ENCODE measurements at regions not wholly inside any gene's neighbourhood (a gene's known extent, or its start where the extent isn't known, plus 50 kb on each side); places are given as distances from the start of the nearest gene placed in this dataset.

DNA sequence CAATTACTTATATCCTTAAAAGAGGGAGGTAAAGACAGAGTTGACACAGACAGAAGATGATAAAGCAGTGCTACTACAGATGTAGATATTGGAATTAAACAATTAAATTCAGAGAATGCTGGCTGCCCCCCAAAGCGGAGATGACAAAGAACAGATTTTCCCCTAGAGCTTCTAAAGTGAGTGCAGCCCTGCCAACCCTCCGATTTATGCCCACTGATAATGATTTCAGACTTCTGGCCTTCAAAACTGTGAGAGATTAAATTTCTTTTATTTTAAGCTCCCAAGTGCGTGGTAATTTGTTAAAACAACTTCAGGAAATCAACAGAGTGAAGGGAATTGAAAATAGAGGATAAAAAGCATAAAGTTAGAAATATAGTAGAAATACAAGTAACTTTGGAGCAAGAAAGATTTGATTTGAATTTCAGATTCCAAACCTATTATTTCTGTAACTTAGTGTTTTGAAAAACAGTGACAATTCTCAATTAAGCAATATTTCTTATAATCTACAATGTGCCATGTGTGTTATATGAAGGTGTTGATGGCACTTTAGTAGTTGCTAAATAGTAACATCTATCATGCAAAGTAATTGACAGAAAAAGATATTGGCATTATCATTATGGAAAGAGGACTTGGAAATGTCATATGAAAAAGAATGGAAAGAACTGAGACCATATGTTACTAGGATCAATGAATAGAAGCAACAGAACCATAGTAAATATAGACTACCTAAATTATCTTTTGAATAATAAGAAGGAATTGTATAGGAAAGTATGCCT, 946.4 kb upstream of the PTPRD start:
- DNase-seq (ENCODE audit: low read depth): no peak
- TF ChIP-seq, protein P1, sequence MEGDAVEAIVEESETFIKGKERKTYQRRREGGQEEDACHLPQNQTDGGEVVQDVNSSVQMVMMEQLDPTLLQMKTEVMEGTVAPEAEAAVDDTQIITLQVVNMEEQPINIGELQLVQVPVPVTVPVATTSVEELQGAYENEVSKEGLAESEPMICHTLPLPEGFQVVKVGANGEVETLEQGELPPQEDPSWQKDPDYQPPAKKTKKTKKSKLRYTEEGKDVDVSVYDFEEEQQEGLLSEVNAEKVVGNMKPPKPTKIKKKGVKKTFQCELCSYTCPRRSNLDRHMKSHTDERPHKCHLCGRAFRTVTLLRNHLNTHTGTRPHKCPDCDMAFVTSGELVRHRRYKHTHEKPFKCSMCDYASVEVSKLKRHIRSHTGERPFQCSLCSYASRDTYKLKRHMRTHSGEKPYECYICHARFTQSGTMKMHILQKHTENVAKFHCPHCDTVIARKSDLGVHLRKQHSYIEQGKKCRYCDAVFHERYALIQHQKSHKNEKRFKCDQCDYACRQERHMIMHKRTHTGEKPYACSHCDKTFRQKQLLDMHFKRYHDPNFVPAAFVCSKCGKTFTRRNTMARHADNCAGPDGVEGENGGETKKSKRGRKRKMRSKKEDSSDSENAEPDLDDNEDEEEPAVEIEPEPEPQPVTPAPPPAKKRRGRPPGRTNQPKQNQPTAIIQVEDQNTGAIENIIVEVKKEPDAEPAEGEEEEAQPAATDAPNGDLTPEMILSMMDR (IDR thresholded peaks at IDR 0.05; ENCODE audit: control insufficient read depth, insufficient read depth, low read depth, low read length, missing control alignments): no peak
- H3K4me3 ChIP-seq (ENCODE audit: control insufficient read depth, low read depth, low read length): no peak overlapping the region

DNA sequence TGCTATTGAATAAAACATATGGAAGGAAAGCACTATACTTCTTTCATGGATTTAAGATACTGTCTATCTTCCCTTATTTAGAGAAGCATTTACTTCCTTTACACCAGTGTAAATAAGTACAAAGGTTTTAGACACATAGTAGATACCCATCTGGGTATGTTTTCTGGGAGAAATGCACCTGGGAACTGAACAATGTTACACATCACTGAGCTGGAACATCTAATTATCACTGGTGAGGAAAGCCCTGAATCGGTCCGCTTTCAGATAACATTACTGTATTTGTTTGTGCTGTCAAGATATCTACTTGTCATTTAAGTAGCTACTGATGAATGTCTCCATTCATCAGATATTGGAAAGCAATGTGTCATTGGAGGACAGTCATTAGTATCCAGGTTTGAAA, 964.7 kb upstream of the PTPRD start:
- TF ChIP-seq, protein P1 (IDR thresholded peaks at IDR 0.05; ENCODE audit: control insufficient read depth, insufficient read depth, low read depth, low read length, missing control alignments): no peak
- no peak overlapping the region for H3K4me3 ChIP-seq (ENCODE audit: control insufficient read depth, low read depth, low read length)
- DNase-seq (ENCODE audit: low read depth): no peak

DNA sequence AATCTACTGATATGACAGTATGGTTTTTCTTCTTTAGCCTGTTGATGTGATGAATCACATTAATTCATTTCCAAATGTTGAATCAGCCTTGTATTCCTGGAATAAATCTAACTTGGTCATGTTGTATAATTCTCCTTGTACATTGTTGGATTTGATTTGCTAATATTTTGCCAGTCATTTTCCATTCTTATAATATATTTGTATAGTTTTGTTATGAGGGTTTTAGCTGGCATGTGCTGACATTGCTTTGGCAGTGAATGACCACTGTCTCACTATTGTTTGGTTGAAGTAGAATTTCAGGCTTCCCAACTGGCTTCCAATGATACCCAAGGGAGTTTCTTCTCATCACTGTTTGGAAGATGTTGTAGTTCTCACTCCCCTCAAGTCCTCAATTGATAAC, 983.0 kb upstream of the PTPRD start:
- TF ChIP-seq, protein P1 (IDR thresholded peaks at IDR 0.05; ENCODE audit: control insufficient read depth, insufficient read depth, low read depth, low read length, missing control alignments): no peak
- no peak overlapping the region for H3K4me3 ChIP-seq (ENCODE audit: control insufficient read depth, low read depth, low read length)

DNA sequence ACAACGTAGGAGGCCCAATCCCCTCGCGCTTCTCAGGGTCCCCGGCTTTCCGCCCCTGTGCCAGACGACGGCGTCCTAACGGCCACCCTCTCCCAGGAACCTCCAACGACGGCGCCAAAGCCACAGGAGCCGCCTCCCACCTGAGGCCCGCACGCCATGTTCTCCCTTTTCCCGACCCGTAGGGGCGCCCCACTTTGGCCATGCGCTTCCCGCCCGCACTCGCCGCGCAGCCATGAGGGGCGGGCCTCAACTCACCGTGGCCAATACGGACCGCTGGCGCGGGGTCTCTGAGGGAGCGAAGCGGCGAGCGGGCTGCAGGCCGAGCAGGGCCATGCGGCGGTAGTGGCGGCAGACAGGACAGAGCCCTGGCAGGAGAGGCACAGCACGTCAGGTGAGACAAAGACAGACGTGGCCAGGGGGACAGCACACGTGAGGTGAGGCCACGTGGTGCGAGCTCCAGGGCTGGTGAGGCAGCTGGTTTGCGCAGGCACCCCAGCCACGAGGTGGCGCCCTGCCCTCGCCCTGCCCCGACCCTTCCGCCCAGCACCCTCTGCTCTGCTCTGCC, 1005.5 kb upstream of the PTPRD start:
- DNase-seq (ENCODE audit: low read depth): no peak
- TF ChIP-seq, protein P1 (IDR thresholded peaks at IDR 0.05; ENCODE audit: control insufficient read depth, insufficient read depth, low read depth, low read length, missing control alignments): no peak
- no peak overlapping the region for H3K4me3 ChIP-seq (ENCODE audit: control insufficient read depth, low read depth, low read length)

More for the DNA sequence above, 983.0 kb upstream of the PTPRD start:
- DNase-seq (ENCODE audit: low read depth): no peak

DNA sequence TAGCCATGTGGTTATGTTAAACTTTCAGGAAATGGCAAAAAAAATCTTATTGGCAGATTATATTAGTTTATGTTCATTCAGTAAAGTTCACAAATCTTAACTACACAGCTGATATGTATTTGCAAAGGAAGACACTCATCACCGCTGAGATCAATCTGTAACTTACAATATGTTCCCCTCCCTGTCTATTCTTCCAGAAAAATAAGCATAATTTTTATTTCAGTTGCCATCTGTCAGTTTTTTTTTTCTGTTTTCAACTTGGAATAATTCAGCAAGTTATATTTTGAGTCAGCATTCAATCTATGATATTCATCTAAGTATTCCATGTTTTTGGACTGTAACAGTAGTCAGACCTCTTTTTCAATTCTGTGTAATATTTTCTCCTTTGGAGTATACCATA, 1019.9 kb upstream of the PTPRD start:
- TF ChIP-seq, protein P1 (IDR thresholded peaks at IDR 0.05; ENCODE audit: control insufficient read depth, insufficient read depth, low read depth, low read length, missing control alignments): no peak
- no peak for DNase-seq (ENCODE audit: low read depth)
- H3K4me3 ChIP-seq (ENCODE audit: control insufficient read depth, low read depth, low read length): no peak overlapping the region

DNA sequence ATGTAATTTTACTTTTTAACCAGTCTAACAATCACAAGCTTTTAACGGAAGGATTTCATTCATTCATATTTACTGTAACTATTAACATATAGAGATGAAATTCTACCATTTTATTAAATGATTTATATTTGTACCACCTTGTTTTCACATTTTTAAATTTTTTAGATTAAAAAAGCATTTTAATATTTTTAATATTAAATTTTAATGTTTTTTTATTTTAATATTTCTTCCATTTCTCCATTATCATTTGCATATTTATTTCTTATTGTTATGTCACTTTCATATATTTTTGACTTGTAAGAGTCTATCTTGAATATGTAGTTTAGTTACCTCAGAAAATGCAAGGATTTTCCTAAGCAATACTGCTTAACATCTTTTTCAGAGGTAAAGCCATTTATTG, 1034.0 kb upstream of the PTPRD start:
- no peak for DNase-seq (ENCODE audit: low read depth)
- no peak overlapping the region for H3K4me3 ChIP-seq (ENCODE audit: control insufficient read depth, low read depth, low read length)

More for the DNA sequence above, 1034.0 kb upstream of the PTPRD start:
- TF ChIP-seq, protein P1 (IDR thresholded peaks at IDR 0.05; ENCODE audit: control insufficient read depth, insufficient read depth, low read depth, low read length, missing control alignments): no peak
